ENCODE measurements at regions not wholly inside any gene's neighbourhood (a gene's known extent, or its start where the extent isn't known, plus 50 kb on each side); places are given as distances from the start of the nearest gene placed in this dataset.

GRCh38 chr4:138410266-138410665, 168.1 kb upstream of the SLC7A11 start:
- TF ChIP-seq, protein P1, sequence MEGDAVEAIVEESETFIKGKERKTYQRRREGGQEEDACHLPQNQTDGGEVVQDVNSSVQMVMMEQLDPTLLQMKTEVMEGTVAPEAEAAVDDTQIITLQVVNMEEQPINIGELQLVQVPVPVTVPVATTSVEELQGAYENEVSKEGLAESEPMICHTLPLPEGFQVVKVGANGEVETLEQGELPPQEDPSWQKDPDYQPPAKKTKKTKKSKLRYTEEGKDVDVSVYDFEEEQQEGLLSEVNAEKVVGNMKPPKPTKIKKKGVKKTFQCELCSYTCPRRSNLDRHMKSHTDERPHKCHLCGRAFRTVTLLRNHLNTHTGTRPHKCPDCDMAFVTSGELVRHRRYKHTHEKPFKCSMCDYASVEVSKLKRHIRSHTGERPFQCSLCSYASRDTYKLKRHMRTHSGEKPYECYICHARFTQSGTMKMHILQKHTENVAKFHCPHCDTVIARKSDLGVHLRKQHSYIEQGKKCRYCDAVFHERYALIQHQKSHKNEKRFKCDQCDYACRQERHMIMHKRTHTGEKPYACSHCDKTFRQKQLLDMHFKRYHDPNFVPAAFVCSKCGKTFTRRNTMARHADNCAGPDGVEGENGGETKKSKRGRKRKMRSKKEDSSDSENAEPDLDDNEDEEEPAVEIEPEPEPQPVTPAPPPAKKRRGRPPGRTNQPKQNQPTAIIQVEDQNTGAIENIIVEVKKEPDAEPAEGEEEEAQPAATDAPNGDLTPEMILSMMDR (optimal IDR thresholded peaks at IDR 0.05 in 1 of 3, IDR thresholded peaks at IDR 0.05 in 1 of 3, conservative IDR thresholded peaks at IDR 0.05 in 1 of 3; ENCODE audit: extremely low read depth in 1 of 3, insufficient read depth in 2 of 3, low read length in 3 of 3) = no peak
- no peak for TF ChIP-seq EZH2 (IDR thresholded peaks at IDR 0.05; ENCODE audit: low read length)
